GM12872 (cell line): ENCODE measurements at regions not wholly inside any gene's neighbourhood (a gene's known extent, or its start where the extent isn't known, plus 50 kb on each side); places are given as distances from the start of the nearest gene placed in this dataset.

Experiments used
- TF ChIP-seq, protein P1 (sequence below): IDR thresholded peaks from 3 replicates; pipeline ENCODE4 v1.5.1; 2011; ENCODE audit warnings: low read depth, mild to moderate bottlenecking, low read length, moderate library complexity; ENCODE audit not compliant: insufficient read depth

DNA sequence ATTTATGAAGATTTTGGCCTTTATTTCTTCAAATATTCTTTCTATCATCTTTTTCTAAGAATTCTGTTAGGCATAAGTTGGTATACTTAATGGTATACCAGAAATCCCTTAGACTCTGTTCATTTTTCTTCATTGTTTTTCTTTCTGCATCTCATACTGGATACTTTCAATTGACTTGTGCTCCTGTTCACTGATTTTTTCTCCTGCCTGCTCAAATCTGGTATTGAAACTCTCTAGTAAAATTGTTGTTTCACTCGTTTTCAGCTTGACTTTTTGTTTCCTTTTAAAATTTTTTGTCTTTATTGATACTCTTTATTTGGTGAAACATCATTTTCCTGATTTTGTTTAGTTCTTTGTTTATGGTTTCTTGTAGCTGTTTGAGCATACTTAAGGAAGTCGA is 243.2 kb downstream of the TRIB2 start:
- TF ChIP-seq, protein P1, sequence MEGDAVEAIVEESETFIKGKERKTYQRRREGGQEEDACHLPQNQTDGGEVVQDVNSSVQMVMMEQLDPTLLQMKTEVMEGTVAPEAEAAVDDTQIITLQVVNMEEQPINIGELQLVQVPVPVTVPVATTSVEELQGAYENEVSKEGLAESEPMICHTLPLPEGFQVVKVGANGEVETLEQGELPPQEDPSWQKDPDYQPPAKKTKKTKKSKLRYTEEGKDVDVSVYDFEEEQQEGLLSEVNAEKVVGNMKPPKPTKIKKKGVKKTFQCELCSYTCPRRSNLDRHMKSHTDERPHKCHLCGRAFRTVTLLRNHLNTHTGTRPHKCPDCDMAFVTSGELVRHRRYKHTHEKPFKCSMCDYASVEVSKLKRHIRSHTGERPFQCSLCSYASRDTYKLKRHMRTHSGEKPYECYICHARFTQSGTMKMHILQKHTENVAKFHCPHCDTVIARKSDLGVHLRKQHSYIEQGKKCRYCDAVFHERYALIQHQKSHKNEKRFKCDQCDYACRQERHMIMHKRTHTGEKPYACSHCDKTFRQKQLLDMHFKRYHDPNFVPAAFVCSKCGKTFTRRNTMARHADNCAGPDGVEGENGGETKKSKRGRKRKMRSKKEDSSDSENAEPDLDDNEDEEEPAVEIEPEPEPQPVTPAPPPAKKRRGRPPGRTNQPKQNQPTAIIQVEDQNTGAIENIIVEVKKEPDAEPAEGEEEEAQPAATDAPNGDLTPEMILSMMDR: no peak

DNA sequence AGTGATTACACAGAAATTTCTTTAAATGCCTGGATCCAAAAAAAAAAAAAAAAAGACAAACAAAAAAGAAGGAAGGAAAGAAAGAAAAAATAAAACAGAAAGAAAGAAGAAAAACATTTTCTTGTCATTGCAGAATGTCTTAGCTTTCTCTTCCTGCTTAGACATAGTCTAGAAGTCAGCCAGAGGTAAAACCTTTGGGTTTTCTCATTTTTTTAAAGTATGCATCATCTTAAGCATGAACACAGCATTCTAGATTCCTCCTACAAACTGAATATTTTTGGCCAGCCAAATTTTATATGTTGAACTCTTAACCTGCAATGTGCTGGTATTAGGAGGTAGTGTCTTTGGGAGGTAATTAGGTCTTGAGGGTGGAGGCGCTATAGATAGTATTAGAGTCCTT is 243.9 kb downstream of the TRIB2 start:
- TF ChIP-seq, protein P1: no peak

DNA sequence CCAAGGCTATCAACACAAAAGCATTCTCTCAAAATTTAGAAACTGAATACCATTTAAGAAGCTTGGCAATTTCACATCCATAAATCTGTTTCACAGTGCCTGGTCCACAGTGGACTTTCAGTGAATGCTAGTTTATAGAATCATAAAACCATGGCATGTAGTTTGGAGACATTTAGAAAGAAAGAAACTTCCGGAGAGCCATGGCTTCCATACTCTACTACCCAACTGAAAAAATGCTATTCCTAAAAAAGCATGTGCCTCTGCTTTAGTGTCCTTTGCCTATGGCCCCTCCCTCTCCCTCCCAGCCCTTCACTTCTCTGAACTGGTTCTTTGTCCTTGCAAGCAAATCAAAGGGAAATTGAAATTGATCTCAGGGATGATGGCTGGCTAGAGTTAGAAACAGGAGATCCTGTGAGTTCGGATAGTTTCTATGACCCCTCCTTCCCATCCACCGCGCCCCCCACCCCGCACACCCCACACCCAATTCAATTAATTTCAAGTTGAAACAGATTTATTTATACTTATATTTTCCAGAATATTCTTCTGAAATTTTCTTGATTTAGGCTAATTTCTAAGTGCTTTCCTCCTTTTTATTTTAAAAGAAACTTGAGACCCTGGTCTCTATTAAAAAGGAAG is 248.3 kb downstream of the TRIB2 start:
- TF ChIP-seq, protein P1: no peak

- TF ChIP-seq, protein P1: no peak
These were observed 249.0 kb downstream of the TRIB2 start for GRCh38 chr2:12965540-12966269.

GRCh38 chr2:12967804-12968203 is 251.1 kb downstream of the TRIB2 start:
- TF ChIP-seq, protein P1: no peak

DNA sequence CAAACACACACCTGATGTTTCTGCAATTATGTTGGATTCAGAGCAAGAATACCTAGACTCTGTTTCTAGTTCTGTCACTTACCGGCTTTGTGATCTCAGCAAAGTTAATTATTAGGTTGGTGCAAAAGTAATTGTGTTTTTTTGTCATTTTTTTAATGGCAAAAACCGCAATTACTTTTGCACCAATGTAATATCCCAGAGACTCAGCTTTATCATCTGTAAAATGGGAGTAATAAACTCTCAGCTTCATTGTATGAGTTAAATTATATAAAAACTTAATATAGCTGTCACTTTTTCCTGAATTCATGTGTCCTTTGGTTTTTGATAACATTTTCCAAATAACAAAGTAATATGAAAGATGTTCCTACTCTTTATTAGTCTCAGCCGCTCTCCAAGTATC is 251.7 kb downstream of the TRIB2 start:
- TF ChIP-seq, protein P1: no peak

- TF ChIP-seq, protein P1: no peak
These were observed 254.1 kb downstream of the TRIB2 start for GRCh38 chr2:12970861-12971260.
